ENCODE measurements at regions not wholly inside any gene's neighbourhood (a gene's known extent, or its start where the extent isn't known, plus 50 kb on each side); places are given as distances from the start of the nearest gene placed in this dataset.

- H3K4me1 ChIP-seq, result no peaks in the 10 kb centered on the region
- intact Hi-C loops (cut with DNase I), result no loop called here
- no peak overlapping the region for H3K27ac ChIP-seq
- H3K9me3 ChIP-seq, result peaks cover 0 to 3% (median under 1%) of the 10 kb centered on the region in 4 donors
- H3K27me3 ChIP-seq, result peaks cover 0 to 21% (median 0%) of the 10 kb centered on the region in 3 donors
- no peak for DNase-seq
- 62 to 65% methylated on average over 3 of the region's 3 CpGs for WGBS, 2 donors
- H3K4me3 ChIP-seq, result no peak overlapping the region
- TF ChIP-seq EP300 (IDR thresholded peaks at IDR 0.05) (no peak), POLR2AphosphoS5 (IDR thresholded peaks at IDR 0.05) (no peak), POLR2A (IDR thresholded peaks at IDR 0.05) (no peak)
- TF ChIP-seq, protein P1, sequence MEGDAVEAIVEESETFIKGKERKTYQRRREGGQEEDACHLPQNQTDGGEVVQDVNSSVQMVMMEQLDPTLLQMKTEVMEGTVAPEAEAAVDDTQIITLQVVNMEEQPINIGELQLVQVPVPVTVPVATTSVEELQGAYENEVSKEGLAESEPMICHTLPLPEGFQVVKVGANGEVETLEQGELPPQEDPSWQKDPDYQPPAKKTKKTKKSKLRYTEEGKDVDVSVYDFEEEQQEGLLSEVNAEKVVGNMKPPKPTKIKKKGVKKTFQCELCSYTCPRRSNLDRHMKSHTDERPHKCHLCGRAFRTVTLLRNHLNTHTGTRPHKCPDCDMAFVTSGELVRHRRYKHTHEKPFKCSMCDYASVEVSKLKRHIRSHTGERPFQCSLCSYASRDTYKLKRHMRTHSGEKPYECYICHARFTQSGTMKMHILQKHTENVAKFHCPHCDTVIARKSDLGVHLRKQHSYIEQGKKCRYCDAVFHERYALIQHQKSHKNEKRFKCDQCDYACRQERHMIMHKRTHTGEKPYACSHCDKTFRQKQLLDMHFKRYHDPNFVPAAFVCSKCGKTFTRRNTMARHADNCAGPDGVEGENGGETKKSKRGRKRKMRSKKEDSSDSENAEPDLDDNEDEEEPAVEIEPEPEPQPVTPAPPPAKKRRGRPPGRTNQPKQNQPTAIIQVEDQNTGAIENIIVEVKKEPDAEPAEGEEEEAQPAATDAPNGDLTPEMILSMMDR (IDR thresholded peaks at IDR 0.05), result no peak
- no peaks in the 10 kb centered on the region for H3K36me3 ChIP-seq
Measured at GRCh38 chr12:111230649-111231048, 138.2 kb downstream of the PHETA1 start.

DNA sequence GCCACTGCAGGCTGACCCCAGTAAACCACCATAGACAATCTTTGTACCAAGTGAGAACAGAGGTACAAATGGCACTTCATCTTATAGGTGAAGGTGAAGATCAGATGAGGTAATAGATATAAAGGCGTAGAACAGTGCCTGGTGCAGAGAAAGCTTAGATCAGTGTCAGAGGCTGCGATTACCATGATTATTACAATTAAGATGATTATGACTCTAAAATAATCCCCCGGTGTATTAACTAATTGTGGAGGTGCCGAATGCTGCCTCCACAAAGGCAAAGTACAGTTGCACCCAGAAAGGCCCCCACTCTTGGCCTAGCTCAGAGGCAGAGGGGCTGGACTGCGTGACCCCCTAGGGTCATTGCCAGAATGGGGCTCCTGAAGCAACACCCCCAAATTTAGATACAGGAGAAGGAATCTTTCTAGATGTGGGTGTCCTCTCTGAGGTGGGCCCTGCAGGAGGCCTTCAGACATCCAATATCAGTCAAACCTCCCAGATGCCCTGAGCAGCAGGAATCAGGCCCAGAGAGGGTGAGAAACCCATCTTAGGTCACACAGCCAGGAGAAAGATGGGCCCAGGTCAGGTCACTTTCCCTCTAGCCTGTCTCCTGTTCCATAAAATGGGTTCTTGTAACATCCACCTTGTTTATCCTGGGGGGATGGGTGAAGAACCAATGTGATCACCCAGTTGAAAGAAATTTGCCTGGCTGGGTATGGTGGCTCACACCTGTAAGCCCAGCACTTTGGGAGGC lies 139.8 kb downstream of the PHETA1 start:
- no peak overlapping the region for H3K4me3 ChIP-seq
- no peak for TF ChIP-seq EP300 (IDR thresholded peaks at IDR 0.05)
- TF ChIP-seq POLR2A (IDR thresholded peaks at IDR 0.05), result no peak
- TF ChIP-seq, protein P1 (IDR thresholded peaks at IDR 0.05), result no peak
- no peak for TF ChIP-seq POLR2AphosphoS5 (IDR thresholded peaks at IDR 0.05)
- no peaks in the 10 kb centered on the region for H3K36me3 ChIP-seq
- no peaks in the 10 kb centered on the region for H3K4me1 ChIP-seq
- H3K9me3 ChIP-seq, result peaks cover 0 to 3% (median under 1%) of the 10 kb centered on the region in 4 donors
- peaks cover 0 to 21% (median 0%) of the 10 kb centered on the region in 3 donors for H3K27me3 ChIP-seq
- no peak for DNase-seq
- WGBS, 2 donors, result 91 to 92% methylated on average over 5 of the region's 5 CpGs
- H3K27ac ChIP-seq, result no peak overlapping the region
- intact Hi-C loops (cut with DNase I), result no loop called here

DNA sequence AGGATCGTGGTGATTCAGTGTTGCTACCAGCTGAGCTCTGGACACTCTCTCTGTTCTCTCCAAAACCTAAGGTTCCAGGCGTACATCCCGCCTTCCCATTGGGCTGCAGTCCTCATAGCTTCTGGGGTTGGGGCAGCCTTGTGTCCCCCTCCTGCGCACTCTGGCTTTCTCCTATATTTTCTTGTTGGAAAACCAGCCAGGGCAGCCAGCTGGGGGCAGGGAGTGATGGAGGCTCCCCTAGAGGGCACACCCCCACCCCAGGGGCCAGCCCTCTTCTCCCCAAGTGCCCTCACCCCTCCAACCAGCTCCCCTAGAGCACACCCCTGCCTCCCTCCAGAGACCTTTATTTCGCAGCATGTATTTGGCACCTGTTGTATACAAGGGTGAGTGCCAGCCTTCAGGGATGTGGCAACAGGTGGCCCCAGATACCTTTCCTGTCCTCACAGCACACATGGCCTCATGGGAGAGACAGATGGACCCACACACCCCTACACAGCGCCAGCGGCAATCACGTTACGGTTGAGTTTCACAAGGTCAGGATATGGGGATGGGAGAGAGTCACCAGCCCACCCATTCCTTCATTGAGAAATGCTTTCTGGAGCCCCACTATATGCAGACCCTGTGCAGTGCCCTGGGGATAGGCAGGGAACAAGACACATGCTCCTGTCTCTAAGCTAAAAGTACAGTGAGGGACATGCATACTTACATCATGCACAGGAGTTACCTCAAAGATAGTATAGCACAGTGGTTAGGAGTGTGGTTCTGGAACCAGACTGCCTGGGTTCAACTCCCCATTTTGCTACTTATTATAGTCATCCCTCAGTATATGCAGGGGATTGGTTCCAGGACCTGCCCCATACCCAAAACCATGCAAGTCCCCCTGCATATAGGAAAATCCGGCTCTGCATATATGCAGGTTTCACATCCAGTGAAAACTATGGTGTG lies 141.1 kb downstream of the PHETA1 start:
- Histone ChIP-seq H3K9me3 (no peaks in the 10 kb centered on the region), H3K27ac (no peak overlapping the region), H3K4me3 (no peak overlapping the region), H3K36me3 (no peaks in the 10 kb centered on the region), H3K27me3 (peaks cover 0 to 21% (median 0%) of the 10 kb centered on the region in 3 donors), H3K4me1 (no peaks in the 10 kb centered on the region)
- TF ChIP-seq EP300 (IDR thresholded peaks at IDR 0.05), result no peak
- TF ChIP-seq, protein P1 (IDR thresholded peaks at IDR 0.05), result no peak
- no peak for TF ChIP-seq POLR2A (IDR thresholded peaks at IDR 0.05)
- TF ChIP-seq POLR2AphosphoS5 (IDR thresholded peaks at IDR 0.05), result no peak
- no peak for DNase-seq
- 88 to 89% methylated on average over 10 of the region's 10 CpGs for WGBS, 2 donors
- intact Hi-C loops (cut with DNase I), result no loop called here

- TF ChIP-seq, protein P1 (IDR thresholded peaks at IDR 0.05), result no peak
- TF ChIP-seq EP300 (IDR thresholded peaks at IDR 0.05), result no peak
- no peak for TF ChIP-seq POLR2AphosphoS5 (IDR thresholded peaks at IDR 0.05)
- no peak for TF ChIP-seq POLR2A (IDR thresholded peaks at IDR 0.05)
- intact Hi-C loops (cut with DNase I), result no loop called here
- DNase-seq, result no peak
- Histone ChIP-seq H3K27ac (no peak overlapping the region), H3K36me3 (no peaks in the 10 kb centered on the region), H3K27me3 (peaks cover 0 to 21% (median 0%) of the 10 kb centered on the region in 3 donors), H3K9me3 (no peaks in the 10 kb centered on the region), H3K4me1 (no peaks in the 10 kb centered on the region), H3K4me3 (no peak overlapping the region)
- 84 to 87% methylated on average over 21 of the region's 21 CpGs for WGBS, 2 donors
Measured at GRCh38 chr12:111226680-111227079, 142.2 kb downstream of the PHETA1 start.

Data from sigmoid colon (tissue), 6 donors.